Panc1 (cell line): ENCODE measurements at regions not wholly inside any gene's neighbourhood (a gene's known extent, or its start where the extent isn't known, plus 50 kb on each side); places are given as distances from the start of the nearest gene placed in this dataset.

Source experiments
- ATAC-seq: fragments of 200-7000 bp; cut with Tn5 transposase; 2 replicates; pipeline ENCODE4 v1.9.1; 2020; ENCODE audit warnings: mild to moderate bottlenecking, moderate library complexity
- BruUV-seq: library from RNA; stranded (reverse); fragments of 400-500 nt; replicated peaks from 2 replicates; lab custom pipeline; 2021; lab: Mats Ljungman, UMichigan
- CTCF ChIA-PET: fragments of 300-600 bp; sonication (Branson Sonifier 250); formaldehyde crosslinking; loops from one replicate; lab custom pipeline; 2022; ENCODE audit warnings: antibody characterized with exemption; lab: Charles Lee
- POLR2A ChIA-PET: fragments of 300-600 bp; sonication (Branson Sonifier 250); formaldehyde crosslinking; loops from one replicate; lab custom pipeline; 2022; ENCODE audit warnings: antibody characterized with exemption; lab: Charles Lee
- DNase-seq: peaks from one replicate; pipeline ENCODE4 v3.0.0-alpha.2; 2010; ENCODE audit warnings: low read depth, low spot score
- H3K27ac ChIP-seq: 2 replicates; pipeline ENCODE4 v1.5.1; 2011; ENCODE audit warnings: mild to moderate bottlenecking, low read length, inconsistent platforms
- H3K27me3 ChIP-seq: fragments of 200-500 bp; sonication (Bioruptor generic); 2 replicates; pipeline ENCODE4 v1.6.0; 2014; ENCODE audit warnings: low read length, inconsistent platforms; ENCODE audit not compliant: control insufficient read depth, insufficient read depth
- H3K36me3 ChIP-seq: fragments of 200-500 bp; sonication (Bioruptor generic); 2 replicates; pipeline ENCODE4 v1.5.1; 2014; ENCODE audit warnings: inconsistent platforms, mild to moderate bottlenecking, low read length, moderate library complexity; ENCODE audit not compliant: control insufficient read depth, insufficient read depth
- H3K4me1 ChIP-seq: 2 replicates; pipeline ENCODE4 v1.5.1; 2011; ENCODE audit warnings: inconsistent platforms, mild to moderate bottlenecking, low read length, moderate library complexity; ENCODE audit not compliant: control insufficient read depth, insufficient read depth
- H3K4me3 ChIP-seq, 2 experiments: 2 replicates each; pipeline ENCODE4 v1.5.1; 2011 to 2012; ENCODE audit warnings: low read depth in 2 of 2, low read length in 2 of 2, mild to moderate bottlenecking in 2 of 2, inconsistent platforms in 1 of 2, moderate library complexity in 1 of 2
- H3K9me3 ChIP-seq: fragments of 200-500 bp; sonication (Bioruptor generic); 2 replicates; pipeline ENCODE4 v1.5.1; 2014; ENCODE audit warnings: low read depth, mild to moderate bottlenecking, inconsistent platforms, low read length, moderate library complexity; ENCODE audit not compliant: control insufficient read depth, insufficient read depth
- POLR2AphosphoS5 ChIP-seq: IDR thresholded peaks from 2 replicates; pipeline ENCODE4 v1.6.1; 2012; ENCODE audit warnings: mild to moderate bottlenecking, low read depth, low read length, moderate library complexity
- SIN3A ChIP-seq: IDR thresholded peaks from 2 replicates; pipeline ENCODE4 v1.6.1; 2012; ENCODE audit warnings: low read depth, mild to moderate bottlenecking, low read length, moderate library complexity, borderline replicate concordance; ENCODE audit not compliant: insufficient read depth
- TCF7L2 ChIP-seq: IDR thresholded peaks from 2 replicates; pipeline ENCODE4 v1.6.1; 2011; ENCODE audit warnings: mild to moderate bottlenecking, low read depth, low read length, inconsistent platforms
- in situ Hi-C: cut with HindIII; loops from 2 replicates; pipeline ENCODE4 v1.10.0; 2016; ENCODE audit warnings: low sequenced_read_pairs, low pct_unique_long_range_greater_than_20kb
- intact Hi-C: fragments of 100-400 bp; cut with micrococcal nuclease; formaldehyde crosslinking; loops from one replicate; pipeline ENCODE4 v1.10.0; 2022; ENCODE audit not compliant: unreplicated experiment
- TF ChIP-seq, protein P1 (sequence below): fragments of 450-650 bp; IDR thresholded peaks from 2 replicates; pipeline ENCODE4 v1.5.1; 2017; ENCODE audit warnings: mild to moderate bottlenecking
- TF ChIP-seq, protein P2 (sequence below), 2 experiments: IDR thresholded peaks; 2 replicates each; pipeline ENCODE4 v1.6.1; 2011 to 2012; ENCODE audit warnings: low read depth in 2 of 2, control low read depth in 1 of 2, low read length in 1 of 2, mild to moderate bottlenecking in 1 of 2, moderate library complexity in 1 of 2; ENCODE audit not compliant: insufficient read depth in 1 of 2

DNA sequence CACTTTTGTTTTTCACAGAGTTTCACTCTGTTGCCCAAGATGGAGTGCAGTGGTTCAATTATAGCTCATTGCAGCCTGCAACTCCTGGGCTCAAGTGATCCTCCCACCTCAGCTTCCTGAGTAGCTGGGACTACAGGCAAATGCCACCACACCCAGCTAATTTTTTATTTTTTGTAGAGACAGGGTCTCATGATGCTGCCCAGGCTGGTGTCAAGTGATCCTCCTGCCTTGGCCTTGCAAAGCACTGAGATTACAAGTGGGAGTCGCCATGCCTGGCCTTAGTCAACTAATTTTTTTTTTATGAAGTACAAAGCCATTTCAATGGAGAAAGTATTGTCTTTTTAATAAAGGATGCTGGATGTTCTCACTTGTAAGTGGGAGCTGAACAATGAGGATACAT lies 51.3 kb upstream of the UXT start:
- Histone ChIP-seq H3K36me3 (no peaks in the 10 kb centered on the region), H3K9me3 (no peaks in the 10 kb centered on the region), H3K27ac (no peak overlapping the region), H3K4me1 (no peaks in the 10 kb centered on the region), H3K27me3 (peaks cover 3% of the 10 kb centered on the region; the same call in 1 of the 2 replicates), H3K4me3 (no peak overlapping the region)
- CTCF ChIA-PET, result no interaction called here
- intact Hi-C loops (no loop called here), in situ Hi-C loops (no loop called here)
- DNase-seq, result no peak
- TF ChIP-seq POLR2AphosphoS5, result no peak
- TF ChIP-seq, protein P1, sequence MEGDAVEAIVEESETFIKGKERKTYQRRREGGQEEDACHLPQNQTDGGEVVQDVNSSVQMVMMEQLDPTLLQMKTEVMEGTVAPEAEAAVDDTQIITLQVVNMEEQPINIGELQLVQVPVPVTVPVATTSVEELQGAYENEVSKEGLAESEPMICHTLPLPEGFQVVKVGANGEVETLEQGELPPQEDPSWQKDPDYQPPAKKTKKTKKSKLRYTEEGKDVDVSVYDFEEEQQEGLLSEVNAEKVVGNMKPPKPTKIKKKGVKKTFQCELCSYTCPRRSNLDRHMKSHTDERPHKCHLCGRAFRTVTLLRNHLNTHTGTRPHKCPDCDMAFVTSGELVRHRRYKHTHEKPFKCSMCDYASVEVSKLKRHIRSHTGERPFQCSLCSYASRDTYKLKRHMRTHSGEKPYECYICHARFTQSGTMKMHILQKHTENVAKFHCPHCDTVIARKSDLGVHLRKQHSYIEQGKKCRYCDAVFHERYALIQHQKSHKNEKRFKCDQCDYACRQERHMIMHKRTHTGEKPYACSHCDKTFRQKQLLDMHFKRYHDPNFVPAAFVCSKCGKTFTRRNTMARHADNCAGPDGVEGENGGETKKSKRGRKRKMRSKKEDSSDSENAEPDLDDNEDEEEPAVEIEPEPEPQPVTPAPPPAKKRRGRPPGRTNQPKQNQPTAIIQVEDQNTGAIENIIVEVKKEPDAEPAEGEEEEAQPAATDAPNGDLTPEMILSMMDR, result no peak
- no peak for TF ChIP-seq TCF7L2
- TF ChIP-seq, protein P2, sequence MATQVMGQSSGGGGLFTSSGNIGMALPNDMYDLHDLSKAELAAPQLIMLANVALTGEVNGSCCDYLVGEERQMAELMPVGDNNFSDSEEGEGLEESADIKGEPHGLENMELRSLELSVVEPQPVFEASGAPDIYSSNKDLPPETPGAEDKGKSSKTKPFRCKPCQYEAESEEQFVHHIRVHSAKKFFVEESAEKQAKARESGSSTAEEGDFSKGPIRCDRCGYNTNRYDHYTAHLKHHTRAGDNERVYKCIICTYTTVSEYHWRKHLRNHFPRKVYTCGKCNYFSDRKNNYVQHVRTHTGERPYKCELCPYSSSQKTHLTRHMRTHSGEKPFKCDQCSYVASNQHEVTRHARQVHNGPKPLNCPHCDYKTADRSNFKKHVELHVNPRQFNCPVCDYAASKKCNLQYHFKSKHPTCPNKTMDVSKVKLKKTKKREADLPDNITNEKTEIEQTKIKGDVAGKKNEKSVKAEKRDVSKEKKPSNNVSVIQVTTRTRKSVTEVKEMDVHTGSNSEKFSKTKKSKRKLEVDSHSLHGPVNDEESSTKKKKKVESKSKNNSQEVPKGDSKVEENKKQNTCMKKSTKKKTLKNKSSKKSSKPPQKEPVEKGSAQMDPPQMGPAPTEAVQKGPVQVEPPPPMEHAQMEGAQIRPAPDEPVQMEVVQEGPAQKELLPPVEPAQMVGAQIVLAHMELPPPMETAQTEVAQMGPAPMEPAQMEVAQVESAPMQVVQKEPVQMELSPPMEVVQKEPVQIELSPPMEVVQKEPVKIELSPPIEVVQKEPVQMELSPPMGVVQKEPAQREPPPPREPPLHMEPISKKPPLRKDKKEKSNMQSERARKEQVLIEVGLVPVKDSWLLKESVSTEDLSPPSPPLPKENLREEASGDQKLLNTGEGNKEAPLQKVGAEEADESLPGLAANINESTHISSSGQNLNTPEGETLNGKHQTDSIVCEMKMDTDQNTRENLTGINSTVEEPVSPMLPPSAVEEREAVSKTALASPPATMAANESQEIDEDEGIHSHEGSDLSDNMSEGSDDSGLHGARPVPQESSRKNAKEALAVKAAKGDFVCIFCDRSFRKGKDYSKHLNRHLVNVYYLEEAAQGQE (IDR thresholded peaks at IDR 0.05; ENCODE audit: insufficient read depth in 1 of 2, low read depth in 2 of 2, low read length in 1 of 2), result no peak
- TF ChIP-seq SIN3A, result no peak
- POLR2A ChIA-PET, result no interaction called here
- ATAC-seq, result no peak
- no TSS peak for BruUV-seq
